Sigmoid colon (tissue), 6 donors: ENCODE measurements at regions not wholly inside any gene's neighbourhood (a gene's known extent, or its start where the extent isn't known, plus 50 kb on each side); places are given as distances from the start of the nearest gene placed in this dataset.

ENCODE experiments used
- DNase-seq: peaks from one replicate; pipeline ENCODE4 v3.0.0-alpha.2; 2019
- H3K27ac ChIP-seq, 4 donors: fragments of 200-600 bp; sonication (generic); one replicate each; pipeline ENCODE4 v1.5.1; 2016 to 2019; ENCODE audit warnings: mild to moderate bottlenecking in 1 of 4
- H3K27me3 ChIP-seq, 3 donors: fragments of 200-600 bp; sonication (generic); one replicate each; pipeline ENCODE4 v1.5.1; 2019; ENCODE audit warnings: mild to moderate bottlenecking in 1 of 3
- H3K36me3 ChIP-seq, 4 donors: fragments of 200-600 bp; sonication (generic); one replicate each; pipeline ENCODE4 v1.5.1; 2016 to 2019
- H3K4me1 ChIP-seq, 4 donors: fragments of 200-600 bp; sonication (generic); one replicate each; pipeline ENCODE4 v1.5.1; 2017 to 2019
- H3K4me3 ChIP-seq, 4 donors: fragments of 200-600 bp; sonication (generic); one replicate each; pipeline ENCODE4 v1.5.1; 2017 to 2019; ENCODE audit warnings: mild to moderate bottlenecking in 2 of 4, moderate library complexity in 1 of 4
- H3K9me3 ChIP-seq, 4 donors: fragments of 200-600 bp in 3 of 4; sonication (generic) in 3 of 4; one replicate each; pipeline versions ENCODE4 v1.5.1 to v1.6.1; 2013 to 2019
- CTCF ChIP-seq, 4 experiments: fragments of 450-650 bp in 3 of 4; fragments of 200-600 bp in 1 of 4; IDR thresholded peaks; one replicate each; pipeline ENCODE4 v1.5.1; 2016 to 2019; ENCODE audit warnings: antibody characterized with exemption in 4 of 4, mild to moderate bottlenecking in 3 of 4, moderate library complexity in 2 of 4
- EP300 ChIP-seq, 4 donors: sonication (generic); formaldehyde crosslinking; IDR thresholded peaks; one replicate each; pipeline ENCODE4 v1.6.1; 2017; ENCODE audit warnings: antibody characterized with exemption in 4 of 4
- POLR2A ChIP-seq, 2 donors: fragments of 450-650 bp; IDR thresholded peaks; one replicate each; pipeline ENCODE4 v1.6.1; 2016; ENCODE audit warnings: antibody characterized with exemption in 2 of 2, mild to moderate bottlenecking in 2 of 2, moderate library complexity in 2 of 2
- POLR2AphosphoS5 ChIP-seq, 4 donors: sonication (generic); formaldehyde crosslinking; IDR thresholded peaks; one replicate each; pipeline ENCODE4 v1.6.1; 2017; ENCODE audit warnings: antibody characterized with exemption in 4 of 4
- WGBS, 2 donors: extraction: QIAGEN DNeasy Blood & Tissue Kit; methylation state at CpG; one replicate each; pipeline ENCODE4 v1.1.7; 2013; 5-methylcytosine and 5-hydroxymethylcytosine counted together
- intact Hi-C: fragments of 100-400 bp; cut with DNase I; formaldehyde crosslinking; loops from one replicate; pipeline ENCODE4 v1.15.1; 2023
- donor health status: healthy with polysubstance abuse.
- donor health status: healthy.

GRCh38 chr4:104983615-104984179 lies 163.0 kb upstream of the TET2 start:
- no peak for DNase-seq
- H3K9me3 ChIP-seq: no peaks in the 10 kb centered on the region
- H3K27me3 ChIP-seq: no peaks in the 10 kb centered on the region
- no peaks in the 10 kb centered on the region for H3K4me1 ChIP-seq
- intact Hi-C loops: no loop called here
- TF ChIP-seq EP300 (IDR thresholded peaks at IDR 0.05): no peak
- no peak for TF ChIP-seq POLR2AphosphoS5 (IDR thresholded peaks at IDR 0.05)
- TF ChIP-seq CTCF (IDR thresholded peaks at IDR 0.05): no peak
- TF ChIP-seq POLR2A (IDR thresholded peaks at IDR 0.05): no peak
- WGBS, 2 donors: 29 to 80% methylated on average over 1 of the region's 1 CpG
- no peak overlapping the region for H3K4me3 ChIP-seq
- H3K36me3 ChIP-seq: no peaks in the 10 kb centered on the region
- no peak overlapping the region for H3K27ac ChIP-seq

- Histone ChIP-seq H3K27ac (no peak overlapping the region), H3K36me3 (no peaks in the 10 kb centered on the region), H3K4me1 (peaks cover 0 to 8% (median 0%) of the 10 kb centered on the region in 4 donors), H3K27me3 (no peaks in the 10 kb centered on the region), H3K4me3 (no peak overlapping the region), H3K9me3 (no peaks in the 10 kb centered on the region)
- DNase-seq: no peak
- TF ChIP-seq EP300 (IDR thresholded peaks at IDR 0.05): no peak
- 86 to 88% methylated on average over 5 of the region's 5 CpGs for WGBS, 2 donors
- intact Hi-C loops: no loop called here
Measured at GRCh38 chr4:104986306-104986705, 160.4 kb upstream of the TET2 start.

- Histone ChIP-seq H3K4me1 (peaks cover 0 to 8% (median 0%) of the 10 kb centered on the region in 4 donors), H3K36me3 (no peaks in the 10 kb centered on the region), H3K4me3 (no peak overlapping the region), H3K27me3 (no peaks in the 10 kb centered on the region), H3K9me3 (peaks cover 0 to 4% (median 0%) of the 10 kb centered on the region in 4 donors), H3K27ac (no peak overlapping the region)
- WGBS, 2 donors: 32 to 75% methylated on average over 4 of the region's 4 CpGs
- TF ChIP-seq EP300 (IDR thresholded peaks at IDR 0.05) (no peak), CTCF (IDR thresholded peaks at IDR 0.05) (no peak), POLR2A (IDR thresholded peaks at IDR 0.05) (no peak), POLR2AphosphoS5 (IDR thresholded peaks at IDR 0.05) (no peak)
- DNase-seq: no peak
- intact Hi-C loops: no loop called here
Measured at GRCh38 chr4:104989371-104989770, 157.3 kb upstream of the TET2 start.

GRCh38 chr4:105002278-105002677 lies 144.4 kb upstream of the TET2 start:
- TF ChIP-seq CTCF (IDR thresholded peaks at IDR 0.05) (no peak), POLR2AphosphoS5 (IDR thresholded peaks at IDR 0.05) (no peak)
- no peak overlapping the region for H3K27ac ChIP-seq
- H3K9me3 ChIP-seq: no peaks in the 10 kb centered on the region
- no peaks in the 10 kb centered on the region for H3K36me3 ChIP-seq
- no peaks in the 10 kb centered on the region for H3K4me1 ChIP-seq
- WGBS, 2 donors: 96 to 97% methylated on average over 6 of the region's 6 CpGs
- no peak for DNase-seq
- H3K27me3 ChIP-seq: no peaks in the 10 kb centered on the region
- H3K4me3 ChIP-seq: no peak overlapping the region
- intact Hi-C loops: no loop called here

- no peaks in the 10 kb centered on the region for H3K36me3 ChIP-seq
- H3K4me1 ChIP-seq: no peaks in the 10 kb centered on the region
- no peak overlapping the region for H3K27ac ChIP-seq
- DNase-seq: no peak
- H3K27me3 ChIP-seq: no peaks in the 10 kb centered on the region
- TF ChIP-seq CTCF (IDR thresholded peaks at IDR 0.05): no peak
- no peak for TF ChIP-seq POLR2A (IDR thresholded peaks at IDR 0.05)
- TF ChIP-seq POLR2AphosphoS5 (IDR thresholded peaks at IDR 0.05): no peak
- TF ChIP-seq EP300 (IDR thresholded peaks at IDR 0.05): no peak
- intact Hi-C loops: no loop called here
- no peaks in the 10 kb centered on the region for H3K9me3 ChIP-seq
- no peak overlapping the region for H3K4me3 ChIP-seq
Measured at GRCh38 chr4:105014234-105014633, 132.4 kb upstream of the TET2 start.
